Keratinocyte (primary cell): ENCODE measurements at regions not wholly inside any gene's neighbourhood (a gene's known extent, or its start where the extent isn't known, plus 50 kb on each side); places are given as distances from the start of the nearest gene placed in this dataset.

Experiments used
- DNase-seq: peaks from one replicate; pipeline ENCODE4 v3.0.0-alpha.2; 2011; ENCODE audit warnings: low read depth, missing footprints, low spot score
- FAIRE-seq: peaks from 2 replicates; lab custom pipeline; 2011; peaks lifted over from hg19 to GRCh38; lab: Jason Lieb, UNC
- H2AFZ ChIP-seq: 2 replicates; pipeline ENCODE4 v1.6.0; 2012; ENCODE audit warnings: low read length, control low read depth, inconsistent platforms; ENCODE audit not compliant: control insufficient read depth
- H3K27ac ChIP-seq: 2 replicates; pipeline ENCODE4 v1.5.1; 2011; ENCODE audit warnings: low read length; ENCODE audit not compliant: control insufficient read depth, insufficient read depth
- H3K27me3 ChIP-seq: 3 replicates; pipeline ENCODE4 v1.6.0; 2011; ENCODE audit warnings: low read length; ENCODE audit not compliant: control insufficient read depth, insufficient read depth; ENCODE audit errors: extremely low read depth
- H3K36me3 ChIP-seq, 2 experiments: 2 replicates in 1 of 2; 3 replicates in 1 of 2; pipeline ENCODE4 v1.5.1; 2011; ENCODE audit warnings: low read length in 2 of 2, mild to moderate bottlenecking in 1 of 2; ENCODE audit not compliant: control insufficient read depth in 2 of 2, insufficient read depth in 2 of 2; ENCODE audit errors: extremely low read depth in 1 of 2
- H3K4me1 ChIP-seq: 3 replicates; pipeline ENCODE4 v1.5.1; 2011; ENCODE audit warnings: low read length; ENCODE audit not compliant: control insufficient read depth, insufficient read depth; ENCODE audit errors: extremely low read depth
- H3K4me2 ChIP-seq: 3 replicates; pipeline ENCODE4 v1.6.0; 2011; ENCODE audit warnings: low read depth, low read length; ENCODE audit not compliant: control insufficient read depth, insufficient read depth; ENCODE audit errors: extremely low read depth
- H3K4me3 ChIP-seq, 3 experiments: fragments of 200-600 bp in 1 of 3; sonication (generic) in 1 of 3; 2 replicates in 2 of 3; 3 replicates in 1 of 3; pipeline ENCODE4 v1.5.1; 2011 to 2016; ENCODE audit warnings: low read length in 3 of 3, mild to moderate bottlenecking in 3 of 3, control low read depth in 2 of 3, inconsistent platforms in 1 of 3, low read depth in 1 of 3, mixed read lengths in 1 of 3, mixed run types in 1 of 3, moderate library complexity in 1 of 3; ENCODE audit not compliant: control insufficient read depth in 2 of 3, insufficient read depth in 2 of 3; ENCODE audit errors: extremely low read depth in 1 of 3
- H3K79me2 ChIP-seq: 2 replicates; pipeline ENCODE4 v1.6.0; 2012; ENCODE audit warnings: low read length; ENCODE audit not compliant: control insufficient read depth, insufficient read depth
- H3K9ac ChIP-seq: 3 replicates; pipeline ENCODE4 v1.6.0; 2011; ENCODE audit warnings: low read length; ENCODE audit not compliant: control insufficient read depth, insufficient read depth; ENCODE audit errors: extremely low read depth
- H3K9me1 ChIP-seq: 3 replicates; pipeline ENCODE4 v1.6.0; 2011; ENCODE audit warnings: low read length; ENCODE audit not compliant: control insufficient read depth, insufficient read depth; ENCODE audit errors: extremely low read depth
- H3K9me3 ChIP-seq: 2 replicates; pipeline ENCODE4 v1.5.1; 2012; ENCODE audit warnings: low read depth, low read length; ENCODE audit not compliant: control insufficient read depth
- H4K20me1 ChIP-seq: 3 replicates; pipeline ENCODE4 v1.6.0; 2011; ENCODE audit warnings: low read length; ENCODE audit not compliant: control insufficient read depth, insufficient read depth; ENCODE audit errors: extremely low read depth
- EZH2 ChIP-seq: IDR thresholded peaks from one replicate; pipeline ENCODE4 v1.6.1; 2012; ENCODE audit warnings: inconsistent platforms, mild to moderate bottlenecking, low read length, moderate library complexity
- dilution Hi-C: fragments of 300-500 bp; cut with MboI; formaldehyde crosslinking; loops from one replicate; pipeline ENCODE4 v1.7.0; 2020; ENCODE audit warnings: low sequenced_read_pairs; ENCODE audit not compliant: extremely low pct_ligation_motif_present
- TF ChIP-seq, protein P1 (sequence below), 3 experiments: IDR thresholded peaks in 1 of 3; conservative IDR thresholded peaks in 1 of 3; optimal IDR thresholded peaks in 1 of 3; 2 replicates in 2 of 3; 3 replicates in 1 of 3; pipeline versions ENCODE3 to v1.5.1; 2011; ENCODE audit warnings: low read length in 3 of 3, mild to moderate bottlenecking in 3 of 3, moderate library complexity in 2 of 3, control low read depth in 1 of 3, inconsistent platforms in 1 of 3; ENCODE audit not compliant: insufficient read depth in 2 of 3; ENCODE audit errors: extremely low read depth in 1 of 3

DNA sequence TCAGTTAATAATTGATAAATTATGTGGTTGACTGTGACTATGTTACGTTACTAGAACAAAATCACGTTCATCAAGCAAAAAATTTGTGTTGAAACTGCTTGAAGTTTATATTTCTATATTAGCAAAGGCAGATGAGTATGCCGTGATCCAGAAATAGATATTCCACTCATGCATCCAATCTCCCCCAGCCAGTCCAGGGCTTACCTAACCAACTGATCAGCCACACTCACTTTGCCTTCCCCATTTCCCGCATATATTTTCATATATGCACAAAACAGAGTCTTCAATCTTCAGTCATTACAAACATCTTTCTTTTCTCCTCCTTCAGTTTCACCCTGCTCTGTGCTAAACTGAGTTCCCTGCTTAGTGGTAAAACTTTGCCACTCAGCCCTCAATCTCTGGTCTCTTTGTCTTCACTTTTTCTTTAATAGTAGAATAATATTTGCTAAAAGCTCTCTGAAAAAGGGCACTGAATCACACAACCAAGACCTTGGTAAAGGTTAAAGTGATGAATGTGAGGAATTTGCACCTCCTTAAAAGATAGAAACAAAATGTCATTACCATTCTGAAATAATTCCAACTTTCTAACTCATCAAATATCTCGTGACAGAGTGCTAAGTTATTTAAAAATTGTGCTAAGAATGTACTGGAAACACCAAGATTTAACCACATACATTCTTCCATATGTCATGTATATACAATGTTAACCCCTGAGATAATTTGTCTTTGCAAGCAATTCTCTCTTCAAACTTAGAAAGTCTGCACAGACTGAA, 893.2 kb upstream of the CRIM1 start:
- no peak for DNase-seq
- Histone ChIP-seq H3K36me3 (no peaks in the 10 kb centered on the region), H3K9ac (no peak overlapping the region), H3K27me3 (no peaks in the 10 kb centered on the region), H3K4me3 (no peak overlapping the region), H4K20me1 (no peaks in the 10 kb centered on the region), H2AFZ (peak overlapping the region; percentile 30), H3K4me1 (no peaks in the 10 kb centered on the region), H3K9me3 (no peaks in the 10 kb centered on the region), H3K4me2 (no peak overlapping the region), H3K79me2 (no peaks in the 10 kb centered on the region), H3K9me1 (no peaks in the 10 kb centered on the region), H3K27ac (no peak overlapping the region)
- dilution Hi-C loops = no loop called here
- FAIRE-seq = no peak
- no peak for TF ChIP-seq EZH2
- TF ChIP-seq, protein P1, sequence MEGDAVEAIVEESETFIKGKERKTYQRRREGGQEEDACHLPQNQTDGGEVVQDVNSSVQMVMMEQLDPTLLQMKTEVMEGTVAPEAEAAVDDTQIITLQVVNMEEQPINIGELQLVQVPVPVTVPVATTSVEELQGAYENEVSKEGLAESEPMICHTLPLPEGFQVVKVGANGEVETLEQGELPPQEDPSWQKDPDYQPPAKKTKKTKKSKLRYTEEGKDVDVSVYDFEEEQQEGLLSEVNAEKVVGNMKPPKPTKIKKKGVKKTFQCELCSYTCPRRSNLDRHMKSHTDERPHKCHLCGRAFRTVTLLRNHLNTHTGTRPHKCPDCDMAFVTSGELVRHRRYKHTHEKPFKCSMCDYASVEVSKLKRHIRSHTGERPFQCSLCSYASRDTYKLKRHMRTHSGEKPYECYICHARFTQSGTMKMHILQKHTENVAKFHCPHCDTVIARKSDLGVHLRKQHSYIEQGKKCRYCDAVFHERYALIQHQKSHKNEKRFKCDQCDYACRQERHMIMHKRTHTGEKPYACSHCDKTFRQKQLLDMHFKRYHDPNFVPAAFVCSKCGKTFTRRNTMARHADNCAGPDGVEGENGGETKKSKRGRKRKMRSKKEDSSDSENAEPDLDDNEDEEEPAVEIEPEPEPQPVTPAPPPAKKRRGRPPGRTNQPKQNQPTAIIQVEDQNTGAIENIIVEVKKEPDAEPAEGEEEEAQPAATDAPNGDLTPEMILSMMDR (optimal IDR thresholded peaks at IDR 0.05 in 1 of 3, IDR thresholded peaks at IDR 0.05 in 1 of 3, conservative IDR thresholded peaks at IDR 0.05 in 1 of 3; ENCODE audit: extremely low read depth in 1 of 3, insufficient read depth in 2 of 3, low read length in 3 of 3) = no peak

DNA sequence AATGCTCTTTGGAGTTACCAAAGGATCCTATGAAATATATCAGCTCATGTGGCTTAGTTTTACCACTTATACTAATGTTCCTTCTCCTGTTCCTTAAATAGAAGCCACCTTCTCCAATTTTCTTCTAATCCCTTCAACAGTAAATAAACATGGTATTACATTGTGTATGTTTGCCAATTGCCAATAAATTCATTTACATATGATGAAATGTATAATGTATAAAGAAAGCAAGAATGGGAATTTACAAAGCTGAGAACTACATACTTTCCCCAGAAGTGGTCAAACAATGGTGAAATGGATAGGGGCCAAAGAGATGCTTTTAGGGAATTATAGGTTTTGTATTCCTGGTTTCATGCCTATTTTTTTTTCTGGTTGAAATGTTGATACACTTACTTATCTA, 894.2 kb upstream of the CRIM1 start:
- H3K4me1 ChIP-seq = no peaks in the 10 kb centered on the region
- H4K20me1 ChIP-seq = no peaks in the 10 kb centered on the region
- DNase-seq = no peak
- dilution Hi-C loops = no loop called here
- no peak overlapping the region for H3K9ac ChIP-seq
- H3K27me3 ChIP-seq = no peaks in the 10 kb centered on the region
- H3K9me1 ChIP-seq = no peaks in the 10 kb centered on the region
- H2AFZ ChIP-seq = no peak overlapping the region
- H3K36me3 ChIP-seq = no peaks in the 10 kb centered on the region
- no peak overlapping the region for H3K4me2 ChIP-seq
- no peak for FAIRE-seq
- TF ChIP-seq, protein P1 (optimal IDR thresholded peaks at IDR 0.05 in 1 of 3, IDR thresholded peaks at IDR 0.05 in 1 of 3, conservative IDR thresholded peaks at IDR 0.05 in 1 of 3; ENCODE audit: extremely low read depth in 1 of 3, insufficient read depth in 2 of 3, low read length in 3 of 3) = no peak
- no peak for TF ChIP-seq EZH2
- H3K79me2 ChIP-seq = no peaks in the 10 kb centered on the region
- no peak overlapping the region for H3K27ac ChIP-seq
- no peak overlapping the region for H3K4me3 ChIP-seq
- H3K9me3 ChIP-seq = no peaks in the 10 kb centered on the region
